A673 (cell line): ENCODE measurements at regions not wholly inside any gene's neighbourhood (a gene's known extent, or its start where the extent isn't known, plus 50 kb on each side); places are given as distances from the start of the nearest gene placed in this dataset.

ENCODE experiments used
- CTCF ChIP-seq: fragments of 300-800, 200-600 bp; sonication (generic); conservative IDR thresholded peaks from 2 replicates; pipeline ENCODE4 v1.5.1; 2017; ENCODE audit warnings: low read depth, mild to moderate bottlenecking, antibody characterized with exemption, low read length, moderate library complexity, mixed read lengths
- EZH2 ChIP-seq: fragments of 200-600 bp; sonication (generic); IDR thresholded peaks from 2 replicates; pipeline ENCODE4 v1.6.1; 2017; ENCODE audit warnings: borderline replicate concordance, low read depth, mild to moderate bottlenecking, mixed read lengths, antibody characterized with exemption, low read length; ENCODE audit not compliant: poor library complexity, severe bottlenecking

DNA sequence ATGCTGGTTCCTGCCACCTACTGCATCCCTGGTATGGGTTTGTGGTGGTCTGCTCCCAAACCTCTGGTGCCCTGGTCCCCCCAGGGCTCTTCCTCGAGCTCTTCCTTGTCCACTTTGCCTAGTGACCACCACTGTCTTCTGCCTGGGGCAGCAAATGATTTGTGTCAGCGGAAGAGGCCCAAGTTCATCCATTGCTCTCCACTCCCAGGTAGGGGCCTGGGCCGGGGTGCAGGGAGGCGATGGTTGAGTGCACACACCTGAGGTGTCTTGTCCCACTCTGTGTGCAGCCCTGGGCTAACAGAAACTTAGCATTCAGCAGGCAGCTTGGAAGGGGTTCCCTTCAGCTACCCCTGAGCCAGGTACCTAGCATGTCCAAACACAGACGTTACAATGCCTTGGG, 75.6 kb upstream of the SOX3 start:
- TF ChIP-seq EZH2 (no peak), CTCF (no peak)
